Peyer's patch (tissue), 4 donors: ENCODE measurements at regions not wholly inside any gene's neighbourhood (a gene's known extent, or its start where the extent isn't known, plus 50 kb on each side); places are given as distances from the start of the nearest gene placed in this dataset.

Experiments
- DNase-seq, 3 donors: peaks; one replicate each; pipeline ENCODE4 v3.0.0-alpha.2; 2017 to 2019
- H3K27ac ChIP-seq, 4 donors: fragments of 200-600 bp; sonication (generic); one replicate each; pipeline ENCODE4 v1.5.1; 2016 to 2019
- H3K27me3 ChIP-seq, 2 donors: fragments of 200-600 bp; sonication (generic); one replicate each; pipeline ENCODE4 v1.5.1; 2019
- H3K36me3 ChIP-seq, 3 donors: fragments of 200-600 bp; sonication (generic); one replicate each; pipeline ENCODE4 v1.5.1; 2016 to 2019
- H3K4me1 ChIP-seq, 4 donors: fragments of 200-600 bp; sonication (generic); one replicate each; pipeline ENCODE4 v1.5.1; 2016 to 2019
- H3K4me3 ChIP-seq, 4 donors: fragments of 200-600 bp; sonication (generic); 1 replicate in 3 of 4; 2 replicates in 1 of 4; pipeline ENCODE4 v1.5.1; 2016 to 2019; ENCODE audit warnings: mild to moderate bottlenecking in 1 of 4
- H3K9me3 ChIP-seq, 4 donors: fragments of 200-600 bp; sonication (generic); one replicate each; pipeline ENCODE4 v1.5.1; 2016 to 2019; ENCODE audit warnings: mild to moderate bottlenecking in 1 of 4
- CTCF ChIP-seq, 6 experiments: fragments of 450-650 bp in 4 of 6; fragments of 200-600 bp in 2 of 6; sonication (generic) in 1 of 6; IDR thresholded peaks; one replicate each; pipeline ENCODE4 v1.5.1; 2017 to 2019; ENCODE audit warnings: antibody characterized with exemption in 6 of 6, mild to moderate bottlenecking in 3 of 6, moderate library complexity in 1 of 6
- POLR2A ChIP-seq, 2 donors: fragments of 450-650 bp; IDR thresholded peaks; one replicate each; pipeline ENCODE4 v1.5.1; 2017; ENCODE audit warnings: antibody characterized with exemption in 2 of 2, mild to moderate bottlenecking in 2 of 2, moderate library complexity in 2 of 2

- H3K27me3 ChIP-seq = no peaks in the 10 kb centered on the region
- peaks cover 0 to 13% (median 0%) of the 10 kb centered on the region in 4 donors for H3K4me1 ChIP-seq
- no peak for TF ChIP-seq CTCF (IDR thresholded peaks at IDR 0.05)
- no peak for TF ChIP-seq POLR2A (IDR thresholded peaks at IDR 0.05)
- H3K9me3 ChIP-seq = no peaks in the 10 kb centered on the region
- H3K27ac ChIP-seq = no peak overlapping the region
- H3K4me3 ChIP-seq = no peak overlapping the region
- no peaks in the 10 kb centered on the region for H3K36me3 ChIP-seq
- DNase-seq = no peak
Observed at GRCh38 chr13:44749906-44750305, 173.8 kb upstream of the TSC22D1 start.

- DNase-seq = peak in 1 of 3 donors; percentile 57
- H3K9me3 ChIP-seq = no peaks in the 10 kb centered on the region
- H3K27me3 ChIP-seq = no peaks in the 10 kb centered on the region
- no peak overlapping the region for H3K4me3 ChIP-seq
- H3K36me3 ChIP-seq = no peaks in the 10 kb centered on the region
- H3K4me1 ChIP-seq = peaks cover 0 to 13% (median 0%) of the 10 kb centered on the region in 4 donors
- peak overlapping the region in 1 of 4 donors; percentile 26 for H3K27ac ChIP-seq
- TF ChIP-seq CTCF (IDR thresholded peaks at IDR 0.05) (no peak), POLR2A (IDR thresholded peaks at IDR 0.05) (no peak)
Observed at GRCh38 chr13:44748439-44748838, 172.3 kb upstream of the TSC22D1 start.

GRCh38 chr13:44747179-44747578, 171.0 kb upstream of the TSC22D1 start:
- H3K27ac ChIP-seq = no peak overlapping the region

GRCh38 chr13:44746690-44747089, 170.6 kb upstream of the TSC22D1 start:
- no peak overlapping the region for H3K27ac ChIP-seq
- no peaks in the 10 kb centered on the region for H3K36me3 ChIP-seq
- no peak for TF ChIP-seq CTCF (IDR thresholded peaks at IDR 0.05)
- TF ChIP-seq POLR2A (IDR thresholded peaks at IDR 0.05) = no peak
- H3K27me3 ChIP-seq = no peaks in the 10 kb centered on the region
- H3K9me3 ChIP-seq = no peaks in the 10 kb centered on the region
- H3K4me1 ChIP-seq = peaks cover 0 to 10% (median 0%) of the 10 kb centered on the region in 4 donors
- no peak for DNase-seq
- H3K4me3 ChIP-seq = no peak overlapping the region

More at GRCh38 chr13:44747179-44747578, 171.0 kb upstream of the TSC22D1 start:
- Histone ChIP-seq H3K9me3 (no peaks in the 10 kb centered on the region), H3K36me3 (no peaks in the 10 kb centered on the region), H3K4me1 (peaks cover 0 to 13% (median 0%) of the 10 kb centered on the region in 4 donors), H3K27me3 (no peaks in the 10 kb centered on the region), H3K4me3 (no peak overlapping the region)
- DNase-seq = no peak
- TF ChIP-seq CTCF (IDR thresholded peaks at IDR 0.05) (no peak), POLR2A (IDR thresholded peaks at IDR 0.05) (no peak)

- Histone ChIP-seq H3K27ac (no peak overlapping the region), H3K9me3 (no peaks in the 10 kb centered on the region), H3K27me3 (no peaks in the 10 kb centered on the region), H3K4me1 (no peaks in the 10 kb centered on the region), H3K4me3 (no peak overlapping the region), H3K36me3 (no peaks in the 10 kb centered on the region)
- TF ChIP-seq POLR2A (IDR thresholded peaks at IDR 0.05) (no peak), CTCF (IDR thresholded peaks at IDR 0.05) (no peak)
- no peak for DNase-seq
Observed at GRCh38 chr13:44744880-44745633, 168.9 kb upstream of the TSC22D1 start.
